ENCODE measurements at regions not wholly inside any gene's neighbourhood (a gene's known extent, or its start where the extent isn't known, plus 50 kb on each side); places are given as distances from the start of the nearest gene placed in this dataset.

DNA sequence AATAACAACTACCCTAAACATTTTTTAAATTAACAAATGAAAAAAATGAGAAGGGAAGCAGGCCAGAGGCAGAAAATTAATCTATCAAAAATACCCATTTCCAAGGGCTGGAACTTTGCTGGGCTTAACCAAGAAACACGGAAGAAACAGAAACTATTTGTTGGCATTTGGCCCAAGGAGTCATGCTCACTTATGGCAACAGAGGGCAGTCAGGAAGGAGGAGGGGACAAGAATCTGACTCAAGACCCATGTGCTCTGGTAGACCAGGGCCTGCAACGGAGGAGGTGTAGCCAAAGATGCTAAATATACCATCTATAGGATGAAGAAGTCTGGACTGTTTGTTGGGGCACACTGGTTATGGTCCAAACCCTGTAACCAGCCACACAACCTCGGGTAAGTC is 496.7 kb downstream of the COG6 start:
- no peak for DNase-seq

GRCh38 chr13:40152922-40153321 is 497.5 kb downstream of the COG6 start:
- DNase-seq: no peak

DNA sequence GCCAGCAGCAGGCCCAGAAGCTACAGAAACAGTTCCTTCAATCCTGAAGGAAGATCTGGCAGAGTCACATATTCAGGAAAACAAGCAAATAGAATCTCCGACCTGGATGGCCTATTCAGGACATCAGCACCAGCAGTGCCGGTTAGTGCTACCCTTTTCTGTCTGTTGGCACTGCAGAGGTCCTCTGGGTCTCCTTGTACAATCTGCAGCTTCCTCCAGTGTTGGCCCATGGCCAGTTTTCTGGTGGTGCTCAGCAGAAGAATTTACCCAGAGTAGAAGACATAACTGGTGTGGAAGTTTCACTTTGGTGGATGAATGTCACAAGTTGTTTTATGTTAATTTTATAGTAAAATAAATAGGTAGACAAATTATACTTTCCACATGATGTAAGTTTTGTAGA is 498.1 kb downstream of the COG6 start:
- DNase-seq: no peak

DNA sequence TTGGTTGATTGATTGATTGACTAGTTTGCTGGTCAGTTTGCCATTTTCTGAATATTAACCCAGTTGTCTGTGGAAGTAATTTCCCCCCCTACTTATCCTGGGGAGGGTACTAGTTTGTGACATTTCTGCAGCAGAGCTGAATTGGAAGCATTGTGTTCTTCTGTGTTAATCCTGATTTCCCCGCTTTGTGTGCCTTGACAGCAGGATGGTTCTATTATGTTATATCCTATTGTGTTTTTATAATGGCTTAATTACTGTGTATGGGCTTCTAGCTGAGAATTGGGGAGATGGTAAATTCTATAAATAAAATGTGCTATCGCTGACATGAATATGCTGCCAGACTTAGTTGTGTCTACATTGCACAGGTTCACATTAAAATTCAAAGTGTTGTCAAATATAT is 499.7 kb downstream of the COG6 start:
- DNase-seq: no peak

DNA sequence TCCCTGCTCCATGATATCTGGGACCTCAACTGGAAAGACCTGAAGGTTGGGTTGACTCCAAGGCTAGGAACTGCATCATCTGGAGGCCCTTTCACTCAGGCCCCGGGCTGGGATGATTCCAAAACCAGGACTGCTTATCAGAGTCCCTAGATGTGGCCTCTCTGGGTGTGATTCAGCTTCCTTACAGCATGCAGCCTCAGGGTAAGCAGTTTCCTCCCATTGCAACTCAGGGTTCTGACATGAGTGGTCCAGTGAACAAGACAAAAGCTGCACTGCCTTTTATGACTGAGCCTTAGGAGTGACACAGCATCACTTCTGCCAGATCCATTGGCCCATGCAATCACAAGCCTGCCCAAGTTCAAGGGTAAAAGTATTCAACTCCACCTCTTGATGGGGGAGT is 502.8 kb downstream of the COG6 start:
- no peak for DNase-seq

GRCh38 chr13:40158757-40159156 is 503.3 kb downstream of the COG6 start:
- DNase-seq: no peak

DNA sequence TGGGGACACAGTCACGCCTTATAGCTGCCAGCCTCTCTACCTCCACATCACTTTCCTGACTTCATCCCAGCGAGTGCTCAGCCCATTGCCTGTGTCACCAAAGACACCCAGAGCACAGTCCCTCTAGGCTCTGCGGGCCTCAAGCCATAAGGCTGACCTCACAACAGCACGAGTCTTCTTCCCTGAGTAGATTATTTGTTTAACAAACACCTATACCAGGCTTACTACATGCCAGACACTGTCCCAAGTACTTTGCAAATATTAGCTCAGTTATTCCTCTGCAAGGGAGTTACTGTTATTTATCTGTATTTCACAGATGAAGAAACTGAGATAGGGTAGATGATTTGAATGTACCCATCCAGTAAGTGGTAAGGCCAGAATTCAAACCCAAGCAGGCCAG is 504.3 kb downstream of the COG6 start:
- no peak for DNase-seq

DNA sequence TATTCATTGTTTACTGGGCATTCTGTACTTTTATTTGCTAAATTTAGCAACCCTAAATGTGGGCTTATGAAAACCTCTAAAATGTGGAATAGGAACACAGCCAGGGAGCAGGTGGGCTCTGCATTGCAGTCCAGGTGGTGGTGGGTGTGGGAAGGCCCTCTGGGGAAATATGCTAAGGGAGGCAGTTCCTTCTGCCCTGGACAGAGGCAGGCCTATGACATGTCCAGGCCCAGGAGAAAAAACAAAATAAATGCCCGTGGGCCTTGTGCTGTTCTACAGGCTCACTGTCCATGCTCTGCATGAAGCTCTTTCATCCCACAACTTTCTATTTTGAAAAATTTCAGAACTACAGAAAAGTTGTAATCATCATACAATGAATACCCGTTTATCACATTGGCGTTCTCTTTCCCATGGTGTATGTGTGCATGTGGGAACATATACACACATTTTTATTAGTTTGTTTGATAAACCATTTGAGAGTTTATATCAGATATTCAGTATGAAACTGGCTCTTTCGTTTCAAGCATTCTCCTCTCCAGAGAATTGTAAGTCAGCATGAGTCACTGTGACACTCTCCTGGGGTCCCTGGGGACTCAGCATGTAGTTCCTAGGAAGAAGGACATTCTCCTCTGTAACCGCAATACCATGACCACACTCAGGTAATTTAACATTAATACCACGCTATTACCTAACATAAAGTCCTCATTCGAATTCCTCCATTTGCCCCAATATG is 505.3 kb downstream of the COG6 start:
- no peak for DNase-seq

- no peak for DNase-seq
Observed at GRCh38 chr13:40161351-40161810, 505.1 kb downstream of the FOXO1 start.

DNA sequence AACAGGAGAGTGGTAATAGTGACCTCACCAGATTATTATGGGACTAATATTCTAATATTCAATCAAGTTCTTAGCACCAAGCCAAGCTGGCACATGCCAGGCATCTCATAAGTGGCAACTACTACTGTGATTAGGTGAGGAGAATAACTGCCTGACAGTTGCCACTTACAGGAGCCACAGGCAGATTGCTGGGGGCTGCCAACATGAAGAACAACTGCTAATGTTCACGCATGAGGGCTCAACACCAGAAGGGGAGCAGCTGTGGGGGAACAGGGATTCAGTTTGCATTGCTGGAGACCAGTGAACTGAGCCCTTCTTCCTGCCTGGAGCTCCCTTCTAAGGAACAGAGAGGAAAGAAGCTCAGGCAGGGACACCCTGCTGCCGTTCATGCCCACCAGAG is 504.5 kb downstream of the FOXO1 start:
- DNase-seq: no peak

- DNase-seq: no peak
Observed at GRCh38 chr13:40163066-40164000, 503.1 kb downstream of the FOXO1 start.

GRCh38 chr13:40164133-40164532 is 502.3 kb downstream of the FOXO1 start:
- no peak for DNase-seq

- no peak for DNase-seq
Observed at GRCh38 chr13:40165316-40165932, 501.0 kb downstream of the FOXO1 start.

GRCh38 chr13:40167327-40167726 is 499.1 kb downstream of the FOXO1 start:
- no peak for DNase-seq

DNA sequence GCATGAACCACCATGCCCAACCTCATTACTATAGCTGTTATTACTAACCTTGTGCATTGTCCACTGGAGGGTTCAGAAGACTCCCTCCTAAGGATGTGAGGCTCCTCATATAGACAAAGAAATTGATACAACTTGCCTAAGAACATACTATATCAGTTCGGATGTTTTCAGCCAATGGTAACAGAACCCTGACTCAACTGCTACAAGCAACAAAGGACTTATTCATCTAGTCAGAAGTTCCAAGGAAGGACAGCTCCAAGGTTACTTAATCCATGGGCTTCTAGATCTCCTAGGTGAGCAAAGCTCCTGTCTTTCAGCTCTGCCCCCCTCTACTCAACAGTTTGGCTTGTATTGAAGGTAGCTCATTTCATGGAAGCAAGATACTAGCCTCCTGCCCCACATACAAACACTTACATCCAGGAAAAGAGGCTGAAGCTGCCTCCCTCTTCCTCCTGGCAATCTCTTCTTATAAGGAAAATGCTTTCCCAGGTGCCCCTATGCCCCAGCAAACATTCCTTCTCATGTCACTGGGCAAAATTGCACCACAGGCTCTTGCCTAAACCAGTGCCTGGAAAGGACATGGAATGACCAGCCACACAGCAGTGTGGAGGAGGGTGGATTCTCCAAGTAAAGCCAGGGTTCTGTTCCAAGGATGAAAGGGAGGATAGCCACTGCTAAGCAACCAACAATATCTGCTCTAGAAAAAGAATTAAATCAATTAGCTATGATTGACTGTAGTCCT is 497.8 kb downstream of the FOXO1 start:
- no peak for DNase-seq

DNA sequence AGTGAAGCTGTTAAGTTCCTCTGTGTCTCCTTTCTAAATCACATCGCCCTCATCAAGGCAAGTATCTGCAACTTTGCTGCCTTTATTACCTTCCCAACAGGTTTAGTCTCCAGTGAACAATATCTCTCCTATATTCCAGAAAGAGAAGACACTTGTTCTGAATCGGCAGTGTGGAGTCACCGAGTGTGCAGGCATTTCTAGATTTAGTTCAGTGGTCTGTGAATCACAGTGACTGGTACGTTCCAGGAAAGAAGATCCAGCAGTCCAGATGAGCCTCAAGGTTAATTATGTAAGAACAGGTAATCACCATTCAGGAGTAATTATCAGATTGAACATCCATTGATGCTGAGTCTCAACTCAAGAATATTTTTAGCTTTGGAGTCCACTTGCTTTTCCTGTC is 497.0 kb downstream of the FOXO1 start:
- DNase-seq: no peak

- no peak for DNase-seq
Observed at GRCh38 chr13:40170091-40170490, 496.4 kb downstream of the FOXO1 start.

DNA sequence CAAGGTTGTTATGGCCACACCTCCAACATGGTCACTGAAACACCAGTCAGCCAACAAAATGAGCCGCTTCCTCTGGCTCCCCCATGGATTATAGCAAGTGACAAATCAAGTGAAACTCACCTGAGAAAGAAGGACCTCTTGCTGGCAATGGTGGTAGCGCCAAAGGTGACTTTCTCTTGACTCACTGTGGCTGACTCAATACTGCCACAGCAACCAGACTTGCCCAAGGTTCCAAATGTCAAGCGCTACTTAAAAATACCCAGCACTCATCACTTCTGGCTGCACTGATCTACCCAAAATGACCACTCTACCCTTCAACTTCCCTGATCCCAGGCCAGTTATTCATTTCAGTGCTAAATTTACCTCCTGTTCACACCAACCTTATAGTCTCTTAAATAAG is 495.5 kb downstream of the FOXO1 start:
- no peak for DNase-seq

- no peak for DNase-seq
Observed at GRCh38 chr13:40171566-40171965, 494.9 kb downstream of the FOXO1 start.

DNA sequence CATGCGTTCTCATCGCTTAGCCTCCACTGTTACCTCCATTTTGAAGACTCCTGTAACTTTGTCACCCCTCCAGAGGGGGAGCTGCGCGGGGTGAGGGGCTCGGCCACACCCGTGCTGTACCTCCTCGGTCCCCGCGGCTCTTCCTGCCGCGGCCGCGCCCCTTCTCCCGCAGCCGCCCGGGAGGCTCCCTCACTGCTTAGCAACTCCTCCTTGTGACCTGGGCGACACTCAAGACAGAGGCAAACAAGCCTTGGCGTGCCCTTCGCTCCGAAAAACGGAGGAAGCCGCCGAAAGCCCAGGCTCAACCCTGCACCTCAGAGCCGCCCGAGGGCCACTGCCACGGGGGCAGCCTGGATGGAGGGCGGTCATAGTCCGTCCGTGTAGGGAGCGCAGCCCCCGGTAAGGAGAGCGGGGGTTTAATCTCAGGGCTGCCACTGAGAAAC is 494.3 kb downstream of the FOXO1 start:
- DNase-seq: no peak

- DNase-seq: no peak
Observed at GRCh38 chr13:40172878-40173277, 493.6 kb downstream of the FOXO1 start.

GRCh38 chr13:40175639-40176038 is 490.8 kb downstream of the FOXO1 start:
- DNase-seq: no peak

DNA sequence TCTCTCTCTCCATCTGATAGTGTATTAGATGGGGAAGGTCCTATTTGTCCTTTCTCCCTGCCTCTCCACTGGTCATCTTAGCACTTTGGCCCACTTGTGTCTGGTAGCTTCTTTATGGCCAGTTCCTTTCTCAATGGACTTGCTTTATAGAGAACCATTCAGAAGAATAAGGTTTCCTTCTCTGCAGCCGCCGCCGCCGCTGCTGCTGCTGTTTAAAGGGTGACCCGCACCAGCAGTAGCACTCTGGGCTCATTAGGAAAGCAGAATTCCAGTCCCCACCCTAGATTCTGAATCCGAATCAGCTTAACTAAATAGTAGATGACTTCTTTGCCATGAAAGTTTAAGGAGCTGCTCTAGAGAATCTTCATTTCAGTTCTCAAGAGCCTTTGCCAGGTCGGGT is 490.2 kb downstream of the FOXO1 start:
- DNase-seq: no peak

All from NCI-H187 treated with DMSO at 0.1 percent for 48 hours (cell line).